Endothelial cell (in vitro differentiated cells): ENCODE measurements at regions not wholly inside any gene's neighbourhood (a gene's known extent, or its start where the extent isn't known, plus 50 kb on each side); places are given as distances from the start of the nearest gene placed in this dataset.

Experiments used
- DNase-seq: peaks from one replicate; pipeline ENCODE4 v3.0.0; 2021; ENCODE audit warnings: low spot score
- H3K27ac Mint-ChIP-seq: one replicate; pipeline ENCODE4 v1.8.0; 2021; ENCODE audit warnings: mixed read lengths, inconsistent platforms; ENCODE audit not compliant: unreplicated experiment
- H3K27me3 Mint-ChIP-seq: one replicate; pipeline ENCODE4 v1.8.0; 2021; ENCODE audit warnings: mild to moderate bottlenecking, moderate library complexity, mixed read lengths, inconsistent platforms; ENCODE audit not compliant: unreplicated experiment
- H3K36me3 Mint-ChIP-seq: one replicate; pipeline ENCODE4 v1.8.0; 2021; ENCODE audit warnings: mild to moderate bottlenecking, low read depth, mixed read lengths, inconsistent platforms; ENCODE audit not compliant: unreplicated experiment
- H3K4me1 Mint-ChIP-seq: one replicate; pipeline ENCODE4 v1.8.0; 2021; ENCODE audit warnings: mild to moderate bottlenecking, mixed read lengths, inconsistent platforms; ENCODE audit not compliant: unreplicated experiment
- H3K4me3 Mint-ChIP-seq: one replicate; pipeline ENCODE4 v1.8.0; 2021; ENCODE audit warnings: mild to moderate bottlenecking, mixed read lengths, inconsistent platforms; ENCODE audit not compliant: unreplicated experiment
- H3K9me3 Mint-ChIP-seq: one replicate; pipeline ENCODE4 v1.8.0; 2021; ENCODE audit warnings: mixed read lengths, inconsistent platforms; ENCODE audit not compliant: unreplicated experiment
- TF ChIP-seq, protein P1 (sequence below): fragments of 200-600 bp; sonication (generic); IDR thresholded peaks from one replicate; pipeline ENCODE4 v1.5.0; 2021; ENCODE audit warnings: antibody characterized with exemption; ENCODE audit not compliant: unreplicated experiment

DNA sequence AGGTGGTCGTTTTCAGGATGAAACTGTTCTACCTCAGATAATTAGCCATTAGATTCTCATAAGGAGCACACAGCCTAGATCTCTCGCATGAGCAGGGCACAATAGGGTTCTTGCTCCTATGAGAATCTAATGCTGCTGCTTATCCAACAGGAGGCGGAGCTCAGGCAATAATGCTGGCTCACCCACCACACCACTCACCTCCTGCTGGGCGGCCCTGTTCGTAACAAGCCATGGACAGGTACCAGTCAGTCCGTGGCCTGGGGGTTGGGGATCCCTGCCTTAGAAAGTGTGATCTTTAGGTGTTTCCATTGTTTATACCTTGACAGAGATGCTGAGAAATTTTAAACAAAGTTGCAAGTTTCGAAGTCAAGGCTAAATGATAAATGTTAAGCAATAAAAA, 344.6 kb upstream of the HTR2A start:
- H3K27ac Mint-ChIP-seq, result no peak overlapping the region
- peaks cover 8% of the 10 kb centered on the region for H3K4me1 Mint-ChIP-seq
- TF ChIP-seq, protein P1, sequence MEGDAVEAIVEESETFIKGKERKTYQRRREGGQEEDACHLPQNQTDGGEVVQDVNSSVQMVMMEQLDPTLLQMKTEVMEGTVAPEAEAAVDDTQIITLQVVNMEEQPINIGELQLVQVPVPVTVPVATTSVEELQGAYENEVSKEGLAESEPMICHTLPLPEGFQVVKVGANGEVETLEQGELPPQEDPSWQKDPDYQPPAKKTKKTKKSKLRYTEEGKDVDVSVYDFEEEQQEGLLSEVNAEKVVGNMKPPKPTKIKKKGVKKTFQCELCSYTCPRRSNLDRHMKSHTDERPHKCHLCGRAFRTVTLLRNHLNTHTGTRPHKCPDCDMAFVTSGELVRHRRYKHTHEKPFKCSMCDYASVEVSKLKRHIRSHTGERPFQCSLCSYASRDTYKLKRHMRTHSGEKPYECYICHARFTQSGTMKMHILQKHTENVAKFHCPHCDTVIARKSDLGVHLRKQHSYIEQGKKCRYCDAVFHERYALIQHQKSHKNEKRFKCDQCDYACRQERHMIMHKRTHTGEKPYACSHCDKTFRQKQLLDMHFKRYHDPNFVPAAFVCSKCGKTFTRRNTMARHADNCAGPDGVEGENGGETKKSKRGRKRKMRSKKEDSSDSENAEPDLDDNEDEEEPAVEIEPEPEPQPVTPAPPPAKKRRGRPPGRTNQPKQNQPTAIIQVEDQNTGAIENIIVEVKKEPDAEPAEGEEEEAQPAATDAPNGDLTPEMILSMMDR, result no peak

DNA sequence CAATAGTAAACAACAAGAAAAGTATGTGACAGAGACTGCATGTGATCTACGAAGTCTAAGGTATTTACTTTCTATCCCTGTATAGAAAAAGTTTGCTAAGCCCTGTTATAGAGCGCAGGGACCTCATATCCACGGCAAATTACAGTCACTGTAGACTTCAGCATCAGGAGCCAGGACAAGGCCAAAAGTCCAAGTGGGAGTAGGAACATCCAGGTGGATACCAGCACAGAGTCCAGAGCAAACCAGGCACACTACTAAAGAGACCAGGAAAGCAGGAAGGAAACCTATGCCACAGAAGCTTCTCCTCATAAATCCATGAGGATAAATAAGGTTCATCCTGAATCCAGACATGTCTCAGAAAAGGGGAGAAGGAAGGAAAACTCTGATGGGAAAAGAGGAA, 342.2 kb upstream of the HTR2A start:
- Mint-ChIP-seq H3K4me1 (peaks cover 8% of the 10 kb centered on the region), H3K36me3 (no peaks in the 10 kb centered on the region), H3K9me3 (no peaks in the 10 kb centered on the region), H3K27me3 (peaks cover 2% of the 10 kb centered on the region), H3K4me3 (no peak overlapping the region), H3K27ac (no peak overlapping the region)
- TF ChIP-seq, protein P1, result no peak
- DNase-seq, result no peak

More for the DNA sequence above, 344.6 kb upstream of the HTR2A start:
- H3K4me3 Mint-ChIP-seq, result no peak overlapping the region
- H3K36me3 Mint-ChIP-seq, result no peaks in the 10 kb centered on the region
- DNase-seq, result no peak
- peaks cover 4% of the 10 kb centered on the region for H3K27me3 Mint-ChIP-seq
- H3K9me3 Mint-ChIP-seq, result no peaks in the 10 kb centered on the region

DNA sequence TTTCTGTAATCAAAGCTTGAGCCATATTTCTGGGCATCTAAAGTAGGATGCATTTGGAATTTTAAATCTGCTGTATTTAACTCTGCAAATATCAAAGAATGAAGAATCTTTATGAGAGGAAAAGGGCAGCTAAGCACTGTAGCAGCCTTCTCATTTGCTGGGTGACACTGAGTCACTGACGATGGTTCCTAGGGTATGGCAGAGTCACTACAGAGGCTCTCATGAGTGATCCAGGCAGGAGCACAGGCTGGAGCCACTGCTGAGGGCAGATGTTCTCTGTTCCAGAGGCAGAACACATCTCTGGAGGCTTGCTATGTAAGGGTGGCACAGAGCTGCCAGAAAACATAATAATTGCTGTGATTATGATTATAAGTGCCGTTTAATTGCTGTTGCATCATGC, 340.7 kb upstream of the HTR2A start:
- no peak overlapping the region for H3K27ac Mint-ChIP-seq

DNA sequence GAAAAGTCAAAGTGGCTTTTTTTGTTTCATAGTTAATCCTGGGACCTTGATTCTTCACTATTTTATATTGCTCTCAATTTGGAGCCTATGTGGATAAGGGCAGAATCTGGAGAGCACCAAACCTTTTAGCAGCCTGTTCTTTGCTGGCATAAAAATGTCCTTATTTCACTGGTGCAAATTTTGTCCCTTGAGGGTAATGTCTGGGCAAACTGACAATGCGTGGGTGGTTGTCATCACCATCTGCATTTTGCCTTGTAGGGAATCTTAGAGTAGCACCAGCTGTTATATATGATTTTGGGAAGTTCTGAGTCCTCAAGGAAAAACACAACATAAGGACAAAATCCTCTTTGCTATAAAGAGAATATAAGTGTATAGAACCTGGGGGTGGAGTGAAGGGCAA, 336.9 kb upstream of the HTR2A start:
- H3K4me1 Mint-ChIP-seq, result peaks cover 7% of the 10 kb centered on the region
- H3K36me3 Mint-ChIP-seq, result no peaks in the 10 kb centered on the region
- H3K9me3 Mint-ChIP-seq, result no peaks in the 10 kb centered on the region
- no peak overlapping the region for H3K27ac Mint-ChIP-seq
- H3K27me3 Mint-ChIP-seq, result peaks cover under 1% of the 10 kb centered on the region
- TF ChIP-seq, protein P1, result no peak
- no peak for DNase-seq
- no peak overlapping the region for H3K4me3 Mint-ChIP-seq

More for the DNA sequence above, 340.7 kb upstream of the HTR2A start:
- Mint-ChIP-seq H3K4me1 (peaks cover 8% of the 10 kb centered on the region), H3K27me3 (peaks cover 2% of the 10 kb centered on the region), H3K36me3 (no peaks in the 10 kb centered on the region), H3K9me3 (no peaks in the 10 kb centered on the region), H3K4me3 (no peak overlapping the region)
- TF ChIP-seq, protein P1, result no peak
- DNase-seq, result no peak

DNA sequence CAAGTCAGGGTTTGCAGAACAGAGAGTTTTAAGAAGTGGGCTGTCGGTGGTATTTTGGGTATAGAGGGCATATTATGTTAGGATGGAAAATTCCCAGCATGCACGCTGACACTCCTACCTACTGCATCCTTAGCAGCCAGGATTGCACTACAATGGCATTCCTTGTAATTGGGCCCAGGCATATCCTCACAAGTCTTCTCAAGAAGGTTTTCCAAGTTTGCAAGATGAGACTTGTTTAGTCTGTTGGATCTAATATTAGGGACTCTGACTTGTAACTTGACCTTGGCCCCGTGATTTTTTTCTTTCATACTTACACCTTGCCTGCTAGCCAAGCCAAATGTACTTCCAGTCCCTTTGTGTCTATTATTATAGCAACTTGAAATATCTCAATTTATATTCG, 335.7 kb upstream of the HTR2A start:
- Mint-ChIP-seq H3K9me3 (no peaks in the 10 kb centered on the region), H3K27me3 (no peaks in the 10 kb centered on the region), H3K36me3 (no peaks in the 10 kb centered on the region), H3K4me1 (peaks cover 4% of the 10 kb centered on the region), H3K27ac (no peak overlapping the region), H3K4me3 (no peak overlapping the region)
- TF ChIP-seq, protein P1, result no peak
- no peak for DNase-seq
